ENCODE measurements at regions not wholly inside any gene's neighbourhood (a gene's known extent, or its start where the extent isn't known, plus 50 kb on each side); places are given as distances from the start of the nearest gene placed in this dataset.

- no peak for DNase-seq (ENCODE audit: low read depth)
- no peak for TF ChIP-seq CTCF (IDR thresholded peaks at IDR 0.05; ENCODE audit: low read depth, low read length, missing control alignments)
- no peak overlapping the region for H3K4me3 ChIP-seq (ENCODE audit: low read depth, low read length)
Observed at GRCh38 chr2:163077241-163077640, 238.7 kb upstream of the KCNH7 start.

- no peak overlapping the region for H3K4me3 ChIP-seq (ENCODE audit: low read depth, low read length)
- no peak for TF ChIP-seq CTCF (IDR thresholded peaks at IDR 0.05; ENCODE audit: low read depth, low read length, missing control alignments)
- no peak for DNase-seq (ENCODE audit: low read depth)
Observed at GRCh38 chr2:163066085-163066484, 227.5 kb upstream of the KCNH7 start.

GRCh38 chr2:163062524-163062923 is 224.0 kb upstream of the KCNH7 start:
- no peak for DNase-seq (ENCODE audit: low read depth)
- no peak for TF ChIP-seq CTCF (IDR thresholded peaks at IDR 0.05; ENCODE audit: low read depth, low read length, missing control alignments)
- H3K4me3 ChIP-seq (ENCODE audit: low read depth, low read length): no peak overlapping the region

- H3K4me3 ChIP-seq (ENCODE audit: low read depth, low read length): no peak overlapping the region
- DNase-seq (ENCODE audit: low read depth): no peak
- no peak for TF ChIP-seq CTCF (IDR thresholded peaks at IDR 0.05; ENCODE audit: low read depth, low read length, missing control alignments)
Observed at GRCh38 chr2:163046615-163047014, 208.0 kb upstream of the KCNH7 start.

GRCh38 chr2:163045830-163046229 is 207.3 kb upstream of the KCNH7 start:
- TF ChIP-seq CTCF (IDR thresholded peaks at IDR 0.05; ENCODE audit: low read depth, low read length, missing control alignments): no peak
- H3K4me3 ChIP-seq (ENCODE audit: low read depth, low read length): no peak overlapping the region
- no peak for DNase-seq (ENCODE audit: low read depth)

- no peak for DNase-seq (ENCODE audit: low read depth)
- no peak for TF ChIP-seq CTCF (IDR thresholded peaks at IDR 0.05; ENCODE audit: low read depth, low read length, missing control alignments)
- no peak overlapping the region for H3K4me3 ChIP-seq (ENCODE audit: low read depth, low read length)
Observed at GRCh38 chr2:163044114-163044513, 205.5 kb upstream of the KCNH7 start.

- H3K4me3 ChIP-seq (ENCODE audit: low read depth, low read length): no peak overlapping the region
- no peak for DNase-seq (ENCODE audit: low read depth)
- no peak for TF ChIP-seq CTCF (IDR thresholded peaks at IDR 0.05; ENCODE audit: low read depth, low read length, missing control alignments)
Observed at GRCh38 chr2:163043201-163043600, 204.6 kb upstream of the KCNH7 start.
